Effector CD8-positive, alpha-beta T cell (primary cell): ENCODE measurements at regions not wholly inside any gene's neighbourhood (a gene's known extent, or its start where the extent isn't known, plus 50 kb on each side); places are given as distances from the start of the nearest gene placed in this dataset.

Source experiments
- DNase-seq: peaks from one replicate; lab custom pipeline; 2025; lab: John Stamatoyannopoulos, UW

GRCh38 chr16:87051526-87052320 lies 265.5 kb downstream of the C16orf95 start:
- no peak for DNase-seq

GRCh38 chr16:87052506-87052905 lies 264.7 kb downstream of the C16orf95 start:
- DNase-seq, result no peak

GRCh38 chr16:87053016-87053982 lies 263.9 kb downstream of the C16orf95 start:
- no peak for DNase-seq

- no peak for DNase-seq
Observed at GRCh38 chr16:87054154-87054553, 263.0 kb downstream of the C16orf95 start.

GRCh38 chr16:87054856-87055255 lies 262.3 kb downstream of the C16orf95 start:
- no peak for DNase-seq

GRCh38 chr16:87056083-87056482 lies 261.1 kb downstream of the C16orf95 start:
- DNase-seq, result no peak

GRCh38 chr16:87056551-87056950 lies 260.6 kb downstream of the C16orf95 start:
- DNase-seq, result no peak

GRCh38 chr16:87057211-87057881 lies 259.8 kb downstream of the C16orf95 start:
- DNase-seq, result no peak

GRCh38 chr16:87057951-87058560 lies 259.1 kb downstream of the C16orf95 start:
- DNase-seq, result no peak

GRCh38 chr16:87058728-87059250 lies 258.4 kb downstream of the C16orf95 start:
- DNase-seq, result no peak

- DNase-seq, result no peak
Observed at GRCh38 chr16:87060034-87060986, 256.9 kb downstream of the C16orf95 start.

- DNase-seq, result no peak
Observed at GRCh38 chr16:87061243-87061920, 255.8 kb downstream of the C16orf95 start.

- peak; percentile 5 for DNase-seq
Observed at GRCh38 chr16:87062569-87063442, 254.4 kb downstream of the C16orf95 start.

- DNase-seq, result no peak
Observed at GRCh38 chr16:87063543-87063942, 253.6 kb downstream of the C16orf95 start.

GRCh38 chr16:87064731-87065445 lies 252.3 kb downstream of the C16orf95 start:
- DNase-seq, result no peak

GRCh38 chr16:87065446-87066132 lies 251.6 kb downstream of the C16orf95 start:
- DNase-seq, result no peak
